Mesenchymal stem cell (in vitro differentiated cells and primary cell): ENCODE measurements at regions not wholly inside any gene's neighbourhood (a gene's known extent, or its start where the extent isn't known, plus 50 kb on each side); places are given as distances from the start of the nearest gene placed in this dataset.

Experiments
- DNase-seq: peaks from one replicate; pipeline ENCODE4 v3.0.0-alpha.2; 2013
- H2AFZ ChIP-seq: one replicate; pipeline ENCODE4 v1.6.1; 2013; ENCODE audit warnings: low read depth, mild to moderate bottlenecking, control low read depth, inconsistent platforms, low read length, moderate library complexity
- H2AK5ac ChIP-seq: 2 replicates; pipeline ENCODE4 v1.6.1; 2013; ENCODE audit warnings: low read length, moderate library complexity, mild to moderate bottlenecking, inconsistent platforms; ENCODE audit not compliant: severe bottlenecking
- H2BK120ac ChIP-seq: one replicate; pipeline ENCODE4 v1.6.1; 2013; ENCODE audit warnings: low read depth, mild to moderate bottlenecking, inconsistent platforms, low read length, moderate library complexity
- H2BK12ac ChIP-seq, 2 experiments: one replicate each; pipeline ENCODE4 v1.6.1; 2013; ENCODE audit warnings: inconsistent platforms in 2 of 2, low read length in 2 of 2, mild to moderate bottlenecking in 2 of 2, moderate library complexity in 2 of 2, control low read depth in 1 of 2
- H2BK15ac ChIP-seq: one replicate; pipeline ENCODE4 v1.6.1; 2013; ENCODE audit warnings: mild to moderate bottlenecking, low read depth, inconsistent platforms; ENCODE audit not compliant: poor library complexity, severe bottlenecking
- H2BK5ac ChIP-seq: 2 replicates; pipeline ENCODE4 v1.6.1; 2013; ENCODE audit warnings: low read depth, mild to moderate bottlenecking, low read length, control low read depth, inconsistent platforms; ENCODE audit not compliant: poor library complexity, severe bottlenecking
- H3K14ac ChIP-seq, 2 experiments: one replicate each; pipeline ENCODE4 v1.6.1; 2013; ENCODE audit warnings: inconsistent platforms in 2 of 2, low read length in 2 of 2, control low read depth in 1 of 2, mild to moderate bottlenecking in 1 of 2, moderate library complexity in 1 of 2
- H3K18ac ChIP-seq, 2 experiments: one replicate each; pipeline ENCODE4 v1.6.1; 2013; ENCODE audit warnings: inconsistent platforms in 2 of 2, low read length in 2 of 2, control low read depth in 1 of 2, low read depth in 1 of 2, mild to moderate bottlenecking in 1 of 2
- H3K23ac ChIP-seq, 2 experiments: one replicate each; pipeline ENCODE4 v1.6.1; 2013; ENCODE audit warnings: inconsistent platforms in 2 of 2, low read length in 2 of 2, mild to moderate bottlenecking in 2 of 2, moderate library complexity in 2 of 2, control low read depth in 1 of 2
- H3K27ac ChIP-seq: 2 replicates; pipeline ENCODE4 v1.5.1; 2013; ENCODE audit warnings: mild to moderate bottlenecking, moderate library complexity, low read length, control low read depth, inconsistent platforms; ENCODE audit not compliant: poor library complexity, severe bottlenecking
- H3K27me3 ChIP-seq, 2 experiments: 2 replicates each; pipeline versions ENCODE4 v1.6.1 to v1.7.0; 2013; ENCODE audit warnings: low read length in 2 of 2, mild to moderate bottlenecking in 2 of 2, moderate library complexity in 2 of 2, control low read depth in 1 of 2, inconsistent platforms in 1 of 2; ENCODE audit not compliant: control insufficient read depth in 1 of 2, insufficient read depth in 1 of 2
- H3K36me3 ChIP-seq, 2 experiments: 2 replicates each; pipeline versions ENCODE4 v1.6.1 to v1.7.0; 2013; ENCODE audit warnings: low read length in 2 of 2, control low read depth in 1 of 2, inconsistent platforms in 1 of 2, low read depth in 1 of 2, mild to moderate bottlenecking in 1 of 2; ENCODE audit not compliant: insufficient read depth in 2 of 2, control insufficient read depth in 1 of 2
- H3K4ac ChIP-seq, 2 experiments: one replicate each; pipeline ENCODE4 v1.6.1; 2013; ENCODE audit warnings: inconsistent platforms in 2 of 2, low read length in 2 of 2, mild to moderate bottlenecking in 2 of 2, moderate library complexity in 2 of 2, control low read depth in 1 of 2, low read depth in 1 of 2
- H3K4me1 ChIP-seq: 2 replicates; pipeline ENCODE4 v1.6.1; 2013; ENCODE audit warnings: low read depth, low read length, control low read depth; ENCODE audit not compliant: control insufficient read depth, insufficient read depth
- H3K4me2 ChIP-seq: 2 replicates; pipeline ENCODE4 v1.6.1; 2013; ENCODE audit warnings: low read length, mild to moderate bottlenecking, inconsistent platforms; ENCODE audit not compliant: poor library complexity, severe bottlenecking
- H3K4me3 ChIP-seq, 2 experiments: 2 replicates each; pipeline versions ENCODE4 v1.5.1 to v1.7.0; 2013; ENCODE audit warnings: low read length in 2 of 2, mild to moderate bottlenecking in 2 of 2, control low read depth in 1 of 2, low read depth in 1 of 2; ENCODE audit not compliant: insufficient read depth in 1 of 2
- H3K79me1 ChIP-seq: replicated peaks from 2 replicates; pipeline ENCODE4 v1.6.1; 2013; ENCODE audit warnings: mild to moderate bottlenecking, control low read depth, low read length, inconsistent platforms; ENCODE audit not compliant: poor library complexity, severe bottlenecking
- H3K9ac ChIP-seq: 2 replicates; pipeline ENCODE4 v1.7.0; 2013; ENCODE audit warnings: mild to moderate bottlenecking, low read length, moderate library complexity
- H3K9me3 ChIP-seq: 2 replicates; pipeline ENCODE4 v1.7.0; 2013; ENCODE audit warnings: mild to moderate bottlenecking, low read length; ENCODE audit not compliant: control insufficient read depth
- H4K8ac ChIP-seq: one replicate; pipeline ENCODE4 v1.6.1; 2013; ENCODE audit warnings: inconsistent platforms, mild to moderate bottlenecking, low read length, moderate library complexity
- H4K91ac ChIP-seq: one replicate; pipeline ENCODE4 v1.6.1; 2013; ENCODE audit warnings: mild to moderate bottlenecking, low read length, inconsistent platforms
- WGBS: methylation state at CpG from one replicate; pipeline ENCODE4 v1.1.7; 2013; ENCODE audit warnings: mixed read lengths; 5-methylcytosine and 5-hydroxymethylcytosine counted together

- no peak overlapping the region for H4K8ac ChIP-seq
- no peak overlapping the region for H3K23ac ChIP-seq
- no peak overlapping the region for H3K27ac ChIP-seq
- H2BK5ac ChIP-seq, result no peak overlapping the region
- H3K36me3 ChIP-seq, result no peaks in the 10 kb centered on the region
- no peaks in the 10 kb centered on the region for H3K4me1 ChIP-seq
- H3K79me1 ChIP-seq, result no peaks in the 10 kb centered on the region
- no peak overlapping the region for H2BK12ac ChIP-seq
- 87% methylated on average over 3 of the region's 3 CpGs for WGBS
- H3K14ac ChIP-seq, result no peak overlapping the region
- H3K4me2 ChIP-seq, result no peak overlapping the region
- H2AK5ac ChIP-seq, result no peak overlapping the region
- H2BK15ac ChIP-seq, result no peak overlapping the region
- peaks cover 8% of the 10 kb centered on the region for H3K9me3 ChIP-seq
- H2AFZ ChIP-seq, result no peak overlapping the region
- no peak overlapping the region for H3K4me3 ChIP-seq
- no peak overlapping the region for H4K91ac ChIP-seq
- H2BK120ac ChIP-seq, result no peak overlapping the region
- H3K4ac ChIP-seq, result no peak overlapping the region
- DNase-seq, result no peak
- no peak overlapping the region for H3K18ac ChIP-seq
- H3K9ac ChIP-seq, result no peak overlapping the region
- H3K27me3 ChIP-seq, result peaks cover 0 to 37% of the 10 kb centered on the region in 2 experiments
Measured at GRCh38 chr20:40603057-40603651, 85.9 kb downstream of the MAFB start.

DNA sequence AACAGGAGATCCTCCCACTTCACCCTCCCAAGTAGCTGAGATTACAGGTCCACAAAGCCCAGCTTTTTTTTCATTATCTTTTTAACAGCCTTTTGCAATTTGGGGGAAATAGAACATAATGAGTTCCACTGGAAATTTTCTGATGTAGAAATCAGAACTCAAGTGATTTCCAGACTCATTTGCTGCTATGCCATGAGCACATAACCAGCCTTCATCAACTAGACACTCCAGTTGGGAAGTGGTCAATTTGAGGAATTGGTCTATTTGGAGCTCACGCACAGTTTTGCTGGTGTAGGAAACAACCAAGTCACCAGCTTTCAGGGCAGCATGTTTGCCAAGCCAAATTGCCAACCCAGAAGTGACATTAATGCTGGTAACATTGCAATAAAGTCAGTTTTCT lies 86.7 kb downstream of the MAFB start:
- H3K18ac ChIP-seq, result no peak overlapping the region
- H3K4me1 ChIP-seq, result no peaks in the 10 kb centered on the region
- WGBS, result 92% methylated on average over 1 of the region's 1 CpG

DNA sequence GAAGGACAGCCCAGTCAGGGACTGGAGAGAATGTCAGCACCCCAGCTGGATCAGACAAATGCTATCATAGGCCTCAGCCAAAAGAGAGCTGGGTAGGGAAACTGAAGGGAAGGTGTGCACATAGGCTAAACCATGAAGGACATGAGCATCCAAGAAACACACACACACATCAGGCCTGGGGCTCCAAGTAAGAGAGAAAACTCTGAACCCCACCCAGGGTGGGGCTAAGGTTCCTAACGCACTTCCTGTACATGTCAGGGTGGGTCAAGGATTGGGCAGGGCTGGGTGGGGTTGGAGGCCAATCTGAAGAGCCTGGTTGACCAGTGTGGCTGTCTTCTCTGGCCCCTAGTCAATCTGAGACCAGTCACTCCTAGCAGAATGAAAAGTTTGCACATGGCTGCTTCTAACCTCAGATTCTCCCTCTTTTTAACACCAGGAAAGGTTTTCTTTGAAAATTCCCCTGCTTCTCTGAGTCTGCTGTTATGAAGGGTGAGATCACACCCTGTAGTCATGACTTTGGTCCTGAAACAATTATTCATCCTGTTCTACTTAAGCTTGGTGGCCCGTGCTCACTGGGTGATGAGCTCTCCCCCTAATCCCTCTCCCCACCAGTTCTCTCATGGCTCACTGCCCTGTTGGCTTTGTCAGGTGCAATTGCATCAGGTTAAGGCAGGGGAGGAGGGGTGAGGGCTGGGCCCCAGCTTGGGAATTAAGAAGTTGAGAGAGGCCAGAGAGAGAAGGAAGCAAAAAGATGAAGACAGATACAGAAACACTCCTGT lies 88.4 kb downstream of the MAFB start:
- H3K4me1 ChIP-seq, result no peaks in the 10 kb centered on the region
- H2BK5ac ChIP-seq, result no peak overlapping the region
- H4K91ac ChIP-seq, result no peak overlapping the region
- H3K9ac ChIP-seq, result no peak overlapping the region
- no peak overlapping the region for H3K23ac ChIP-seq
- DNase-seq, result no peak
- H2BK120ac ChIP-seq, result no peak overlapping the region
- no peak overlapping the region for H3K4me3 ChIP-seq
- H3K27ac ChIP-seq, result no peak overlapping the region
- peaks cover 8% of the 10 kb centered on the region for H3K9me3 ChIP-seq
- H3K18ac ChIP-seq, result no peak overlapping the region
- H3K14ac ChIP-seq, result no peak overlapping the region
- H2AFZ ChIP-seq, result no peak overlapping the region
- no peak overlapping the region for H2AK5ac ChIP-seq
- H2BK12ac ChIP-seq, result no peak overlapping the region
- H2BK15ac ChIP-seq, result no peak overlapping the region
- H3K27me3 ChIP-seq, result peaks cover 0 to 23% of the 10 kb centered on the region in 2 experiments
- 86% methylated on average over 1 of the region's 2 CpGs for WGBS
- H4K8ac ChIP-seq, result no peak overlapping the region
- H3K4me2 ChIP-seq, result no peak overlapping the region
- H3K79me1 ChIP-seq, result no peaks in the 10 kb centered on the region
- no peaks in the 10 kb centered on the region for H3K36me3 ChIP-seq
- no peak overlapping the region for H3K4ac ChIP-seq

More for the DNA sequence above, 86.7 kb downstream of the MAFB start:
- Histone ChIP-seq H3K4me2 (no peak overlapping the region), H2AK5ac (no peak overlapping the region), H3K14ac (no peak overlapping the region), H3K4ac (no peak overlapping the region), H3K9me3 (peaks cover 8% of the 10 kb centered on the region), H3K23ac (no peak overlapping the region), H2BK5ac (no peak overlapping the region), H3K27me3 (peaks cover 0 to 34% of the 10 kb centered on the region in 2 experiments), H2BK120ac (no peak overlapping the region), H3K4me3 (no peak overlapping the region), H2BK15ac (no peak overlapping the region), H4K91ac (no peak overlapping the region), H3K9ac (no peak overlapping the region), H3K36me3 (no peaks in the 10 kb centered on the region), H2AFZ (no peak overlapping the region), H3K79me1 (no peaks in the 10 kb centered on the region), H4K8ac (no peak overlapping the region), H3K27ac (no peak overlapping the region), H2BK12ac (no peak overlapping the region)
- no peak for DNase-seq

- no peak overlapping the region for H3K9ac ChIP-seq
- H2BK15ac ChIP-seq, result no peak overlapping the region
- H3K4me2 ChIP-seq, result no peak overlapping the region
- no peak overlapping the region for H4K8ac ChIP-seq
- no peak overlapping the region for H3K18ac ChIP-seq
- no peaks in the 10 kb centered on the region for H3K36me3 ChIP-seq
- H3K4ac ChIP-seq, result no peak overlapping the region
- WGBS, result 100% methylated on average over 1 of the region's 3 CpGs
- H2BK120ac ChIP-seq, result no peak overlapping the region
- H3K9me3 ChIP-seq, result peaks cover 8% of the 10 kb centered on the region
- H2AFZ ChIP-seq, result no peak overlapping the region
- H3K14ac ChIP-seq, result no peak overlapping the region
- H3K79me1 ChIP-seq, result no peaks in the 10 kb centered on the region
- H4K91ac ChIP-seq, result no peak overlapping the region
- H3K4me3 ChIP-seq, result no peak overlapping the region
- H2BK5ac ChIP-seq, result no peak overlapping the region
- no peak overlapping the region for H3K23ac ChIP-seq
- H3K27ac ChIP-seq, result no peak overlapping the region
- DNase-seq, result no peak
- H3K4me1 ChIP-seq, result no peaks in the 10 kb centered on the region
- H2BK12ac ChIP-seq, result no peak overlapping the region
- H2AK5ac ChIP-seq, result no peak overlapping the region
- H3K27me3 ChIP-seq, result peaks cover 0 to 20% of the 10 kb centered on the region in 2 experiments
Measured at GRCh38 chr20:40599987-40600386, 89.0 kb downstream of the MAFB start.
